Retinal pigment epithelial cell (primary cell): ENCODE measurements at regions not wholly inside any gene's neighbourhood (a gene's known extent, or its start where the extent isn't known, plus 50 kb on each side); places are given as distances from the start of the nearest gene placed in this dataset.

Experiments used
- DNase-seq: peaks from one replicate; pipeline ENCODE4 v3.0.0-alpha.2; 2010; ENCODE audit warnings: low read depth
- H3K4me3 ChIP-seq: 2 replicates; pipeline ENCODE4 v1.5.1; 2011; ENCODE audit warnings: mild to moderate bottlenecking, low read length, control low read depth, moderate library complexity
- CTCF ChIP-seq: conservative IDR thresholded peaks from 2 replicates; pipeline ENCODE4 v1.5.1; 2011; ENCODE audit warnings: low read depth, low read length, control low read depth, inconsistent platforms

GRCh38 chr12:33323823-33324222 is 115.8 kb downstream of the SYT10 start:
- DNase-seq = no peak
- H3K4me3 ChIP-seq = no peak overlapping the region
- TF ChIP-seq CTCF = no peak

- no peak for TF ChIP-seq CTCF
- no peak for DNase-seq
- H3K4me3 ChIP-seq = no peak overlapping the region
These were observed 117.1 kb downstream of the SYT10 start for GRCh38 chr12:33322519-33322918.

GRCh38 chr12:33317746-33318145 is 121.9 kb downstream of the SYT10 start:
- TF ChIP-seq CTCF = no peak

GRCh38 chr12:33314223-33314622 is 125.4 kb downstream of the SYT10 start:
- no peak for TF ChIP-seq CTCF
- DNase-seq = no peak

More at GRCh38 chr12:33317746-33318145, 121.9 kb downstream of the SYT10 start:
- no peak for DNase-seq
- no peak overlapping the region for H3K4me3 ChIP-seq

GRCh38 chr12:33313476-33313875 is 126.1 kb downstream of the SYT10 start:
- H3K4me3 ChIP-seq = no peak overlapping the region
- TF ChIP-seq CTCF = no peak
- DNase-seq = no peak

More at GRCh38 chr12:33314223-33314622, 125.4 kb downstream of the SYT10 start:
- no peak overlapping the region for H3K4me3 ChIP-seq

GRCh38 chr12:33310471-33310870 is 129.1 kb downstream of the SYT10 start:
- no peak for TF ChIP-seq CTCF
- DNase-seq = no peak
- H3K4me3 ChIP-seq = no peak overlapping the region

- TF ChIP-seq CTCF = no peak
- H3K4me3 ChIP-seq = no peak overlapping the region
These were observed 135.4 kb downstream of the SYT10 start for GRCh38 chr12:33304176-33304575.

More at GRCh38 chr12:33304176-33304575, 135.4 kb downstream of the SYT10 start:
- no peak for DNase-seq
